Fibroblast of lung (primary cell): ENCODE measurements at regions not wholly inside any gene's neighbourhood (a gene's known extent, or its start where the extent isn't known, plus 50 kb on each side); places are given as distances from the start of the nearest gene placed in this dataset.

ENCODE experiments used
- DNase-seq, 2 donors: peaks; one replicate each; pipeline versions ENCODE4 v3.0.0 to v3.0.0-alpha.2; 2010; ENCODE audit warnings: low read depth in 2 of 2
- H2AFZ ChIP-seq: 2 replicates; pipeline ENCODE4 v1.5.1; 2012; ENCODE audit warnings: low read length, control low read depth, inconsistent platforms
- H3K27ac ChIP-seq: 2 replicates; pipeline ENCODE4 v1.5.1; 2011; ENCODE audit warnings: low read length, control low read depth; ENCODE audit not compliant: insufficient read depth
- H3K27me3 ChIP-seq: 2 replicates; pipeline ENCODE4 v1.5.1; 2011; ENCODE audit warnings: mild to moderate bottlenecking, low read length; ENCODE audit not compliant: control insufficient read depth, insufficient read depth
- H3K36me3 ChIP-seq: 2 replicates; pipeline ENCODE4 v1.5.1; 2011; ENCODE audit warnings: low read length; ENCODE audit not compliant: control insufficient read depth, insufficient read depth
- H3K4me1 ChIP-seq: 2 replicates; pipeline ENCODE4 v1.5.1; 2011; ENCODE audit warnings: low read length; ENCODE audit not compliant: control insufficient read depth, insufficient read depth; ENCODE audit errors: extremely low read depth
- H3K4me2 ChIP-seq: 2 replicates; pipeline ENCODE4 v1.5.1; 2011; ENCODE audit warnings: low read length, control low read depth; ENCODE audit not compliant: insufficient read depth; ENCODE audit errors: extremely low read depth
- H3K4me3 ChIP-seq, 4 experiments: fragments of 200-600 bp in 1 of 4; sonication (generic) in 1 of 4; replicated peaks in 1 of 4; 2 replicates each; pipeline ENCODE4 v1.5.1; 2011 to 2016; ENCODE audit warnings: low read length in 4 of 4, low read depth in 3 of 4, mild to moderate bottlenecking in 3 of 4, control low read depth in 2 of 4, inconsistent platforms in 1 of 4, mixed read lengths in 1 of 4; ENCODE audit not compliant: insufficient read depth in 1 of 4; ENCODE audit errors: control extremely low read depth in 1 of 4
- H3K79me2 ChIP-seq: 2 replicates; pipeline ENCODE4 v1.5.1; 2012; ENCODE audit warnings: mild to moderate bottlenecking, low read length, inconsistent platforms; ENCODE audit not compliant: control insufficient read depth, insufficient read depth
- H3K9ac ChIP-seq: 2 replicates; pipeline ENCODE4 v1.5.1; 2011; ENCODE audit warnings: mild to moderate bottlenecking, low read length, control low read depth; ENCODE audit not compliant: insufficient read depth
- H3K9me3 ChIP-seq: 2 replicates; pipeline ENCODE4 v1.5.1; 2012; ENCODE audit warnings: low read depth, low read length; ENCODE audit not compliant: control insufficient read depth, insufficient read depth
- H4K20me1 ChIP-seq: 2 replicates; pipeline ENCODE4 v1.5.1; 2011; ENCODE audit warnings: low read length; ENCODE audit not compliant: control insufficient read depth, insufficient read depth; ENCODE audit errors: extremely low read depth
- EZH2 ChIP-seq: IDR thresholded peaks from 2 replicates; pipeline ENCODE4 v1.5.1; 2012; ENCODE audit warnings: low read length, control low read depth, mild to moderate bottlenecking; ENCODE audit errors: missing control alignments
- TF ChIP-seq, protein P1 (sequence below), 2 donors: IDR thresholded peaks in 1 of 2; conservative IDR thresholded peaks in 1 of 2; 1 replicate in 1 of 2; 2 replicates in 1 of 2; pipeline ENCODE4 v1.5.1; 2011 to 2012; ENCODE audit warnings: low read length in 2 of 2, control low read depth in 1 of 2, inconsistent platforms in 1 of 2, low read depth in 1 of 2, mild to moderate bottlenecking in 1 of 2

DNA sequence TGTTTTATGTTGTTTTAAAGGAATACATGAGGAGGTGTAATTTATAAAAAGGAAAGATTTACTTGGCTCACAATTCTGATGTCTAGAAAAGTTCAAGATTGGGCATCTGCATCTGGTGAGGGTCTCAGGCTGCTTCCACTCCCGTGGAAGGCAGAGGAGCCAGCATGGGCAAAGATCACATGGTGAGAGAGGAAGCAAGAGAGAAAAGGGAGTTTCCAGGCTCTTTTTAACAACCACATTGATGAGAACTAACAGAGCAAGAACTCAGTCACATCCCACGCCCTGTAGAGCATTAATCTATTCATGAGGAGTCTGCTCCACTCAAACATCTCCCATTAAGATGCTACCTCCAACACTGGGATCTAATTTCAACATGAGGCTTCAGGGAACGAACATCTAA, 1666.3 kb downstream of the HACE1 start:
- no peaks in the 10 kb centered on the region for H3K4me1 ChIP-seq
- no peaks in the 10 kb centered on the region for H4K20me1 ChIP-seq
- H3K4me3 ChIP-seq, result no peak overlapping the region
- no peak overlapping the region for H3K4me2 ChIP-seq
- no peak overlapping the region for H3K9ac ChIP-seq
- H3K79me2 ChIP-seq, result no peaks in the 10 kb centered on the region
- TF ChIP-seq, protein P1, sequence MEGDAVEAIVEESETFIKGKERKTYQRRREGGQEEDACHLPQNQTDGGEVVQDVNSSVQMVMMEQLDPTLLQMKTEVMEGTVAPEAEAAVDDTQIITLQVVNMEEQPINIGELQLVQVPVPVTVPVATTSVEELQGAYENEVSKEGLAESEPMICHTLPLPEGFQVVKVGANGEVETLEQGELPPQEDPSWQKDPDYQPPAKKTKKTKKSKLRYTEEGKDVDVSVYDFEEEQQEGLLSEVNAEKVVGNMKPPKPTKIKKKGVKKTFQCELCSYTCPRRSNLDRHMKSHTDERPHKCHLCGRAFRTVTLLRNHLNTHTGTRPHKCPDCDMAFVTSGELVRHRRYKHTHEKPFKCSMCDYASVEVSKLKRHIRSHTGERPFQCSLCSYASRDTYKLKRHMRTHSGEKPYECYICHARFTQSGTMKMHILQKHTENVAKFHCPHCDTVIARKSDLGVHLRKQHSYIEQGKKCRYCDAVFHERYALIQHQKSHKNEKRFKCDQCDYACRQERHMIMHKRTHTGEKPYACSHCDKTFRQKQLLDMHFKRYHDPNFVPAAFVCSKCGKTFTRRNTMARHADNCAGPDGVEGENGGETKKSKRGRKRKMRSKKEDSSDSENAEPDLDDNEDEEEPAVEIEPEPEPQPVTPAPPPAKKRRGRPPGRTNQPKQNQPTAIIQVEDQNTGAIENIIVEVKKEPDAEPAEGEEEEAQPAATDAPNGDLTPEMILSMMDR (conservative IDR thresholded peaks at IDR 0.05 in 1 of 2, IDR thresholded peaks at IDR 0.05 in 1 of 2; ENCODE audit: low read depth in 1 of 2, low read length in 2 of 2), result no peak
- TF ChIP-seq EZH2, result no peak
- no peaks in the 10 kb centered on the region for H3K9me3 ChIP-seq
- H3K27ac ChIP-seq, result no peak overlapping the region
- H3K36me3 ChIP-seq, result no peaks in the 10 kb centered on the region
- H2AFZ ChIP-seq, result no peak overlapping the region
- H3K27me3 ChIP-seq, result no peaks in the 10 kb centered on the region
- no peak for DNase-seq

DNA sequence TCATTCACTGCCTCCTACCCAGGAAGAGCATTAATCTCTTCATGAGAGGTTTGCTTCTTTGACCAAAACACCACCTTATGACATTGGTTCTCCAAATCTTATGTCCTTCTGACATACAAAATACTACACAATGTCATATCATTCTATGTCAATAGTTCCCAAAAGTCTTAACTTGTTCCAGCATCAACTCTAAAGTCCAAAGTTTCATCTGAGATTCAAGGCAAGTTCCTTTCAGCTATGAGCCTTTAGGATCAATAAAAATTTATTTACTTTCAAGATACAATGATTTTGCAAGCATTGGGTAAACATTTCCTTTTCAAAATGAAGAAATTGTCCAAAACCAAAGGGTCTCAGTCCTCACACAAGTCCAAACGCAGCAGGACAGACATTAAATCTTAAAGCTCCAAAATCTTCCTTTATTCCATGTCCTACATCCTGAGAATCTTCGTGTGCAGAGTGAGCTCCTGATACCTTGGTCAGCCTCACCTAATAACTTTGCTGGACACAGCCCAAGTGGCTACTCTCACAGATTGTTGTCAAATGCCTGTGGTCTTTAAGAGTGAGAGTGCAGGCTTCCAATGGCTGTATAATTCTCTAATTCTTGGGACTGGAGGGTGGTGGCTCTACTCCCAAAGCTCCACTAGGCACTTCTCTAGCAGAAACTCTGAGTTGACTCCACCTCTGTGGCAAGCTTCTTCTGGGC, 1668.2 kb downstream of the HACE1 start:
- DNase-seq, result no peak

DNA sequence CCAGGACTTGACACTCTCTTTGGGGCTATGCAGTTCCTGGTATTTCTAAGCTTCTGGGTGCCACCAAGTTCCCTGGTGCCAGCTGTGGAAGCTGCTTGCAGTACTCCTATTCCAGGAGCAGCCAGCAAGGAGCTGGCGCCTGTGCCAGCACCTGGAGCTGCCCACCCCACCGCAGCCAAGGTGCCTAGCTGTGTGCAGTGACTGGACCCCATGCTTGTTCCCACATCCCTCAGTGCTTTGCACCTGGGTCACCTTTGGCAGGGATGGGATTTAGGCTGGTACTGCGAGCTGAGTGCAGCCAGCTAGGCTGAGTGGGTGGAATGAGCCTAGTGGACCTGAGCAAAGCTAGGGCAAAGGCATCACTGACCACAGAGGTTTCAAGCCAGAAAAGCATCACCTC, 1674.9 kb downstream of the HACE1 start:
- Histone ChIP-seq H4K20me1 (no peaks in the 10 kb centered on the region), H3K9ac (no peak overlapping the region), H3K4me2 (no peak overlapping the region), H3K4me1 (no peaks in the 10 kb centered on the region), H3K79me2 (no peaks in the 10 kb centered on the region), H2AFZ (no peak overlapping the region), H3K27me3 (no peaks in the 10 kb centered on the region), H3K36me3 (no peaks in the 10 kb centered on the region), H3K27ac (no peak overlapping the region), H3K4me3 (no peak overlapping the region), H3K9me3 (no peaks in the 10 kb centered on the region)
- TF ChIP-seq, protein P1 (conservative IDR thresholded peaks at IDR 0.05 in 1 of 2, IDR thresholded peaks at IDR 0.05 in 1 of 2; ENCODE audit: low read depth in 1 of 2, low read length in 2 of 2), result no peak
- TF ChIP-seq EZH2, result no peak
- DNase-seq, result no peak

More for the DNA sequence above, 1668.2 kb downstream of the HACE1 start:
- Histone ChIP-seq H3K27ac (no peak overlapping the region), H3K9me3 (no peaks in the 10 kb centered on the region), H2AFZ (no peak overlapping the region), H3K36me3 (no peaks in the 10 kb centered on the region), H3K4me2 (no peak overlapping the region), H3K79me2 (no peaks in the 10 kb centered on the region), H3K9ac (no peak overlapping the region), H3K4me1 (no peaks in the 10 kb centered on the region), H3K4me3 (no peak overlapping the region), H3K27me3 (no peaks in the 10 kb centered on the region), H4K20me1 (no peaks in the 10 kb centered on the region)
- TF ChIP-seq EZH2, result no peak
- TF ChIP-seq, protein P1 (conservative IDR thresholded peaks at IDR 0.05 in 1 of 2, IDR thresholded peaks at IDR 0.05 in 1 of 2; ENCODE audit: low read depth in 1 of 2, low read length in 2 of 2), result no peak
